DMS 273 (cell line): ENCODE measurements at regions not wholly inside any gene's neighbourhood (a gene's known extent, or its start where the extent isn't known, plus 50 kb on each side); places are given as distances from the start of the nearest gene placed in this dataset.
"Not testable (repeated sequence)": the region's sequence is repeated elsewhere in the genome, so short reads cannot be mapped to it uniquely, and the experiment has no call there.

ENCODE experiments used
- DNase-seq: peaks from one replicate; lab custom pipeline; 2025; ENCODE audit not compliant: unreplicated experiment; lab: John Stamatoyannopoulos, UW

DNA sequence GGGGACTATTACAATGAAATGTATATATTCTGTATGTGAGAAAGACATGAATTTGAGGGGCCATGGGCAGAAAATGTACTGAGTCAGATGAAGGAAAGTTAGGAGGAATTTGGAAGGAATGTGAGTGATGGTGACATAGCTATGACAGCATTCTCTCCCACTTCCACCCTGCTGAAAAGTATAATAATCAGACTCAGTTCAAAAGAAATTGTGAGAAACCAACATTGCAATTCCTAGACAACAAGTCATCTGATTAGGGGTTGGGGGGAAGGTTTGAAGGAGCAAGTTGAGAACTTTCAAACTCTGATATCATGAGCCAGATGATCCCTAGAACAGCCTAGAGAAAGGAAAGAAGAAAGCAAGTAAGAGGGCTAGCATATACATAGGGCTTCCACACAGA is 370.6 kb downstream of the DMRTA1 start:
- DNase-seq, result no peak

- DNase-seq, result no peak
Observed at GRCh38 chr9:22829236-22829635, 382.6 kb downstream of the DMRTA1 start.

- DNase-seq, result no peak
Observed at GRCh38 chr9:22838266-22838665, 391.6 kb downstream of the DMRTA1 start.

GRCh38 chr9:22840641-22841040 is 394.0 kb downstream of the DMRTA1 start:
- DNase-seq, result no peak

DNA sequence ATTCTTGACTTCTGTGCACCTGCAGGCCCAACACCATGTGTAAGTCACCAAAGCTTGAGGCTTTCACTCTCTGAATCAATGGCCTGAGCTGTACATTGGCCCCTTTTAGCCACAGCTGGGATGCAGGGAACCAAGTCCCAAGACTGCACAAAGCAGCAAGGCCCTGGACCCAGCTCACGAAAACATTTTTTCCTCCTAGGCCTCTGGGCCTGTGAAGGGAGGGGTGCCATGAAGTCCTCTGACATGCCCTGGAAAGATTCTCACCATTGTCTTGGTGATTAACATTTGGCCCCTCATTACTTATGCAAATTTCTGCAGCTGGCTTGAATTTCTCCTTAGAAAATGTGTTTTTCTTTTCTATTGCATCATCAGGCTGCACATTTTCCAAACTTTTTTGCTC is 398.6 kb downstream of the DMRTA1 start:
- not testable (repeated sequence) for DNase-seq

GRCh38 chr9:22855980-22856379 is 409.4 kb downstream of the DMRTA1 start:
- no peak for DNase-seq

DNA sequence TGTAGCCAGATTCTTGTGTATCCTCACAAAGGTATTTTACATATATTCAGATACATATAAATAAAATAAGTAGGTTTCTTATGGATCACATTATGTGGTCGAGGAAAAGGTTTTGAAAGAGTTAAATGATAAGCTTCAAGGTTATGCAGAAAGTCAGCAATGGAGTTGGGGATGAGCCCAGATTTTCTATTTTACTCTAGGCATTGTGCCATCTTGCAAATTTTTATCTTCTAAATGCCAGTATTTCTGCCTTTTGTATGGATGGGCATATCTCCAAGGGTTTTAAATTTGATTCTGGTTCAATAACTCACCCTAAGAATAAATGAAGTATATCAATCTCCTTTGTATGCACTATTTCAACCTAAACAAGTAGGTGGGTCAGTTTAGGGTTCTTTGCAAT is 410.7 kb downstream of the DMRTA1 start:
- no peak for DNase-seq

DNA sequence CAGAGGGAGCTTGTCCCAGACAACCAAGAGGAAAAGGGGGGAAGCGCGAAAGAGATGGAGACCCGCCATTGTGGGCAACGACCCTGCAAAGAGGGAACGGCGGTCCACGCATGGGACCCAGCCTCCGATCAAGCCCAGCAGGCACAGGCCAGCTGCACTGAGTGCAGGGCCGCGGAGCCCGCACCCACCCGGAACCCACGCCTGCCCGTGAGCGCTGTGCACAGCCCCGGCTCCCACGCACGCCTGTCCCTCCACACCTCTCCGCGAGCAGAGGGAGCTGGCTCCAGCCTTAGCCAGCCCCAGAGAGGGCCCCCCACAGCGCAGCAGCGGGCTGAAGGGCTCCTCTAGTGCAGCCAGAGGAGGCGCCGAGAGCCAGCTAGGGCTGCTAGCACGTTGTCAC is 416.5 kb downstream of the DMRTA1 start:
- no peak for DNase-seq

GRCh38 chr9:22863736-22864135 is 417.1 kb downstream of the DMRTA1 start:
- DNase-seq, result no peak

DNA sequence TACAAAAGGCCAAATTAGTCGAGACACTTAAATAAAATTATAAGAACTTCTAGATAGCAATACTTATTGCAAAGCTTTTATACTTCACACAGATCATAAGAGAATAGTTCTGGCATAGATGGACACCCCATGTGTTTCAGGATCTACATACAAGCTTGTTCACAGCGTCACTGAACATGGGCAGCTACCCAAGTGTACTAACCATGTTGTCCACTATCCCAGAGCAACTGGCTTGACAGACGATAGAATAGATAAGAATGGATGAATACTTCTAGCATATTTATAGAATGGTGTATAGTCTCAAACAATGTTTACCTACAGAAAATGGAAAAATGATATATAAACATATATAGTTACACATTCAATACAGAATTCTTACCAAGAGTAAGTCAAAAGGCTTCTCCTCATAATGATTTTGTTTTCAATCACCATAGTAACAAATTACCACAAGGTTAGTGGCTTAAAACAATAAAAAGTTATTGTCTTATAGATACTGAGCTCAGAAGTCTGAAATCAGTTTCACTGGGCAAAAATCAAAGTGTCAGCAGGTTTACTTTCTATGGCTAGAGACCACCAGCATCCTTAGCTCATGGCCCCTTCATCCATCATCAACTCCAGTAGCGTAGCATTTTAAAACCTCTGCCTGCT is 446.7 kb downstream of the DMRTA1 start:
- DNase-seq, result no peak

- DNase-seq, result no peak
Observed at GRCh38 chr9:22898591-22898990, 452.0 kb downstream of the DMRTA1 start.

GRCh38 chr9:22911632-22912031 is 465.0 kb downstream of the DMRTA1 start:
- DNase-seq, result no peak

DNA sequence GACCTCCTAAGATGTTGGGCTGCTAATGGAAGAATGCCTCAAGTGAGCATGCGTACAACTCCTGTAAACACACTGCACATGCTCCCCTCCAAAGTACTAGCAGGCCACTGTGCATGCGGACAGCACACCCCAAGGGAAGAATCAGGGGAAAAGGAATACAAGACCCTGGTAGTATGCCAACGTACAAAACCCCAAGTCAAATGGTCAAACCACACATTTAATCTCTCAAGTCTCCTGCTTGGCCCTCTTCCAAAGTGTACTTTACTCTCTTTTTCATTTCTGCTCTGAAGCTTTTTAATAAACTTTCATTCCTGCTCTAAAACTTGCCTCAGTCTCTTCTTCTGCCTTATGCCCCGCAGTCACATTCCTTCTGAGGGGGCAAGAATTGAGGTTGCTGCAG is 466.4 kb downstream of the DMRTA1 start:
- DNase-seq, result no peak

DNA sequence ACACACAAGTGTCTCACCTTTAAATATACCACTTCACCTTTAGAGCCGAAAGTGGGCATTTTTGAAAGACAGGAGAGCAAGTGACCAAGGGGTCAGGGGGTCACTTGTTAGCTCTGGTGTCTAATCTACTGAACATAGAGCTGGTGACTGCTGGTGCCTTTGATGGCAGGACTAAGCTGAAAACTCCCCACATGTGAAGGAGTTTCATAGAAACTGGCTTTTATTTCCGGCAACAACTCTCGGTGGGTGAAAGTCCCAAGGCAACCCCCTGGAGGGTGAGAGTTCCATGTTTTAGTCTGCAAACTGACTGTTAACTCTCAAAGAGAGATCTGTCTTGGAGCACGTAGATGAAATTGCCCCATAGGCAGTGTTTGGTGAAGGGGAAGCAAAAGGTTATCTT is 466.9 kb downstream of the DMRTA1 start:
- DNase-seq, result no peak

DNA sequence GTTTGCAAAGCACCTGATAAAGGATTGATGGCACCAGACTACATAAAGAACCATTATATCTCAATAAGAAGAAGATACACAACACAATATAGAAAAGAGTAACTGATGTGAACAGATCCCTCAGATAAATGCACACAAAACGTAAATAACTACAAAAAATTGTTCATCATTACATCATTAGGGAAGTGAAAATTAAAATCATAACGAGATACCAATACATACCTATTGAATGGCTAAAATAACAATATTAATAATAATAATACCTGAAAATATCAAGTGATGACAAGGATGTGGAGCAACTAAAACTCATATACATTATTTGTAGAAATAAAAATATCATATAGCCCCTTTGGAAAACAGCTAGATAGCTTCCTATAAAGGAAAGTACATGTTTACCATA is 469.5 kb downstream of the DMRTA1 start:
- DNase-seq, result no peak

DNA sequence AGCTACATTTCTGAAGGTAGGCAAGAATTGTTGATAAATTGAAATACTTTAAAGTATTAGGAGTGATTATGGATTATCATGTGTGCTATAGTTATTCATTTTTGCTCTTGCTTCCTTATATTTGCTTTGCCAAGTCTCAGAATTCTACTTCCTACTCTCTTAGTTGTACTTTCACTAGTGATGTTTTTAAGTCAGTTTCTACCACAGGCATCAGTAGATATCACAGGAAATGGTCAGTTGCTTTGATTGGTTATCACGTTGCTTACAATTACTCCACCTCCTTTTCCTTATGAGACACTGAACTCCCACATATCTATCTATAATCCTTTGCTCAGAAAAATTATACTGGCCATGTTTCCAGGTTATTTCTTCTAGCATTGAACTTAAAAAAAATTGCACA is 472.8 kb downstream of the DMRTA1 start:
- DNase-seq, result no peak

GRCh38 chr9:22921742-22922141 is 475.1 kb downstream of the DMRTA1 start:
- DNase-seq, result no peak

DNA sequence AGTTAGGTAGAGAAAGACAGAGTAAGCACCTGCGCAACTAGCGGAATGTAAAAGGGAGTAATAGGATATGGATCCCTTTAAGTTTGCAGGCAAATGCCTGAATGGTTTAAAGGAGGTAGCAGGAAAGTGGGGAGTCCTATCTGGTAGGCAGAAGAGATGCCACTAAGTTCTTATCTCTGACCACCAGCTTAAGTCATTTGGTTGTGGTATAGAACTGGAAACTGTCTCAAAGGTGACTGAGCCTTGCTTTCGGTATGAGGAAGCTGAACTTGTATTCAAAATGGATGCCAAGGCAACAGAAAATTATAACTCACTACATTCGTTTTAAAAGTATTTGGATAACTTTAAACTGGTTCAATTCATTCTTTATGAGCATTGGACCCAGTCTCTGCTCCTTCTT is 475.6 kb downstream of the DMRTA1 start:
- DNase-seq, result no peak

GRCh38 chr9:22954550-22954949 is 507.9 kb downstream of the DMRTA1 start:
- DNase-seq, result no peak

GRCh38 chr9:22954964-22955363 is 508.3 kb downstream of the DMRTA1 start:
- DNase-seq, result no peak

DNA sequence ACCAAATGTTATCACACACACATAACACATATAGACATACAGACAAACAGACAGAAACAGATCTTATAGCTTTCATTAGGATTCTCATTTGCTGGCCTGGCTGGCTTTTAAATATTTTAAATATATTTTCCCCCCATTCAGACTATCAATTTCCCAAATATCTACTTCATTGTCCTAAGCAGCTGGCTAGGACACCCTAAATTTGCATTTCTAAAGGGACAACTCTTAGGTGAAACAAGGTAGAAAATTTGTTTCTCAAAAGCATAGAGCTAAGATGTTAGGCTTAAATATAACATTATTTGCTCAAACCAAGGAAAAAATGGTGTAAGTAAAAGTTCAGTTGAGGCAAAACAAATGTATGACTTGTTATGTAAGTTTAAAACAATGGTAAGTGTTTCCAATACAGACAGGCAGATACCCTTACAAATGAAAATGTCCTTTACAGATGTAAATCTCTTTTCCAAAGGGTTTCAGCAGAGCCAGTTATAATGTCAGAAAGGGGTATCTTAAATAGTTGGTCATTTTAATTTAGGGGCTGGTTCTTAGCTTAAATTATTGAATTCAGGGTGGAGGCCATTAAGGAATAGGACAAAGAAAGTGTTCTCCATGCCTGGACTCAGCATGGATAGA is 522.8 kb downstream of the DMRTA1 start:
- DNase-seq, result no peak

DNA sequence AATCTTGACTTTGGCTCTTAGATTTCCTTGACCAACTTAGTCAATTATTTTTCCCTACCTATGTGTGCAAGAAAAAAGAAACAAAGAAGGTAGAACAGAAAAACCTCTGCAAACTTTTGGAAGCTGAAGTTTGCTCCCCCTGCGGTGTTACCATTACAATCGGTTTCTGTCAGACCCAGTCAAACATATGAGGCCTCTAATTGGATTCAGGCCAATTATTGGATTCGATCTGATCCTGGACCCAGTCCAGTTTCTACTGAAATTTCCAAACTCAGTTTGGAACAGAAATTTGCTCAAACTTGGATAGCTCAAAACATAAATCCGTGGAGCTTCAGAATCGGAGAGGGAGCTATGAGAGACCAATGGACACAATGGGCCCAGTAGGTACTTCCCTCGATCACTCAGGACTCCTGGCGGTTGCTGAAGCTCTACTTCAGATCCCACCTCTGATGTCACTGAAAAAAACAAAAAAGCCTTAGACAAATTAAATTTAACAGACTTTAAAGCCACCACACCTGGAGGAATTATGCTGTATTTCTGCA is 523.9 kb downstream of the DMRTA1 start:
- no peak for DNase-seq

DNA sequence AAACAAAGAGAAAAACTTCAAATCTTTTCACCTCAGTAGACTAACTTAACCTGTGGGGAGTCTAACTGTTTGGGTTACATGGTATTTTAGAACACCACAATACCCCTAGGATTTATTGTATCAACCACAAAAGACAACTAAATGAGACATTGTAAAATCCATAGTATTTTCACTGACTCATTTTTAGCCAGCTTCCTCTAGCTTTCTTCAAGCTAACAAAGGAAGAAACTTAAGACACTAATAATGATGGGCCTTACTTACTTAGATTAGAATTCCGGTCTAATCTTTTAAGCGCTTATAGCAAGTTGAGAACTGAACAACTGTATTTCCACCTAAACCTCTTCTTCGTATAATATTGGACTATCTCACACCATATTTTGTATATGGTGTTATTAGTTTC is 529.3 kb downstream of the DMRTA1 start:
- no peak for DNase-seq
